GM19238 (cell line): ENCODE measurements at regions not wholly inside any gene's neighbourhood (a gene's known extent, or its start where the extent isn't known, plus 50 kb on each side); places are given as distances from the start of the nearest gene placed in this dataset.
"Not testable (repeated sequence)": the region's sequence is repeated elsewhere in the genome, so short reads cannot be mapped to it uniquely, and the experiment has no call there.

ENCODE experiments used
- DNase-seq: peaks from one replicate; pipeline ENCODE4 v3.0.0; 2011; ENCODE audit warnings: low spot score; ENCODE audit not compliant: insufficient read length

GRCh38 chr16:29186306-29187220 is 201.7 kb downstream of the LAT start:
- not testable (repeated sequence) for DNase-seq

- DNase-seq, result not testable (repeated sequence)
Measured at GRCh38 chr16:29185872-29186271, 201.0 kb downstream of the LAT start.

GRCh38 chr16:29184738-29185438 is 200.0 kb downstream of the LAT start:
- DNase-seq, result not testable (repeated sequence)

GRCh38 chr16:29182940-29183868 is 198.4 kb downstream of the LAT start:
- DNase-seq, result not testable (repeated sequence)

- DNase-seq, result no peak
Measured at GRCh38 chr16:29182501-29182900, 197.6 kb downstream of the LAT start.

GRCh38 chr16:29181921-29182411 is 197.1 kb downstream of the LAT start:
- DNase-seq, result not testable (repeated sequence)

GRCh38 chr16:29181254-29181780 is 196.5 kb downstream of the LAT start:
- DNase-seq, result not testable (repeated sequence)

GRCh38 chr16:29180206-29180600 is 195.4 kb downstream of the LAT start:
- not testable (repeated sequence) for DNase-seq

GRCh38 chr16:29179401-29180205 is 194.8 kb downstream of the LAT start:
- not testable (repeated sequence) for DNase-seq

- DNase-seq, result not testable (repeated sequence)
Measured at GRCh38 chr16:29177888-29178726, 193.3 kb downstream of the LAT start.

GRCh38 chr16:29177203-29177887 is 192.5 kb downstream of the LAT start:
- not testable (repeated sequence) for DNase-seq

GRCh38 chr16:29176822-29177202 is 192.0 kb downstream of the LAT start:
- DNase-seq, result not testable (repeated sequence)

- DNase-seq, result not testable (repeated sequence)
Measured at GRCh38 chr16:29176154-29176470, 191.3 kb downstream of the LAT start.

GRCh38 chr16:29175411-29176153 is 190.7 kb downstream of the LAT start:
- not testable (repeated sequence) for DNase-seq

- not testable (repeated sequence) for DNase-seq
Measured at GRCh38 chr16:29173371-29174305, 188.8 kb downstream of the LAT start.

- not testable (repeated sequence) for DNase-seq
Measured at GRCh38 chr16:29172098-29172724, 187.4 kb downstream of the LAT start.
